ENCODE measurements at regions not wholly inside any gene's neighbourhood (a gene's known extent, or its start where the extent isn't known, plus 50 kb on each side); places are given as distances from the start of the nearest gene placed in this dataset.
"Not testable (repeated sequence)": the region's sequence is repeated elsewhere in the genome, so short reads cannot be mapped to it uniquely, and the experiment has no call there.

- ATAC-seq = no peak
- no peak overlapping the region for H3K4me2 ChIP-seq (ENCODE audit: low read length)
- H3K9me3 ChIP-seq (ENCODE audit: low read length) = no peaks in the 10 kb centered on the region
- H3F3A ChIP-seq (ENCODE audit: low read length, unreplicated experiment) = no peaks in the 10 kb centered on the region
- no peak overlapping the region for H3K4me3 ChIP-seq (ENCODE audit: low read length)
- CTCF ChIA-PET = no interaction called here
- TF ChIP-seq EZH2phosphoT487 (IDR thresholded peaks at IDR 0.05; ENCODE audit: borderline replicate concordance, low read length) = no peak
- no peaks in the 10 kb centered on the region for H3K36me3 ChIP-seq (ENCODE audit: low read depth, low read length)
- no peak overlapping the region for H3K9ac ChIP-seq (ENCODE audit: low read length)
- intact Hi-C loops (cut with micrococcal nuclease) = no loop called here
- peaks cover 6% of the 10 kb centered on the region for H3K4me1 ChIP-seq (ENCODE audit: insufficient read depth, low read length)
- no peaks in the 10 kb centered on the region for H3K79me2 ChIP-seq (ENCODE audit: low read length)
- POLR2A ChIA-PET (ENCODE audit: unreplicated experiment) = no interaction called here
- no peak overlapping the region for H2AFZ ChIP-seq (ENCODE audit: low read length)
- DNase-seq = no peak
- H3K27ac ChIP-seq (ENCODE audit: low read length) = no peak overlapping the region
- H4K20me1 ChIP-seq (ENCODE audit: low read length) = no peaks in the 10 kb centered on the region
- BruUV-seq (replicated peaks) = no TSS peak
- H3K9me2 ChIP-seq (replicated peaks; ENCODE audit: low read length) = no peaks in the 10 kb centered on the region
- no peaks in the 10 kb centered on the region for H3K27me3 ChIP-seq (ENCODE audit: low read length)
Measured at GRCh38 chr3:82558081-82558480, 796.6 kb upstream of the GBE1 start.

GRCh38 chr3:82556113-82556512 is 794.7 kb upstream of the GBE1 start:
- Histone ChIP-seq H3K9me3 (ENCODE audit: low read length) (no peaks in the 10 kb centered on the region), H3K4me2 (ENCODE audit: low read length) (no peak overlapping the region), H3K4me1 (ENCODE audit: insufficient read depth, low read length) (no peaks in the 10 kb centered on the region), H2AFZ (ENCODE audit: low read length) (no peak overlapping the region), H3K36me3 (ENCODE audit: low read depth, low read length) (no peaks in the 10 kb centered on the region), H3F3A (ENCODE audit: low read length, unreplicated experiment) (no peaks in the 10 kb centered on the region), H3K4me3 (ENCODE audit: low read length) (no peak overlapping the region), H4K20me1 (ENCODE audit: low read length) (no peaks in the 10 kb centered on the region), H3K79me2 (ENCODE audit: low read length) (no peaks in the 10 kb centered on the region), H3K9me2 (replicated peaks; ENCODE audit: low read length) (no peaks in the 10 kb centered on the region), H3K9ac (ENCODE audit: low read length) (no peak overlapping the region), H3K27ac (ENCODE audit: low read length) (no peak overlapping the region), H3K27me3 (ENCODE audit: low read length) (no peaks in the 10 kb centered on the region)
- ChIA-PET CTCF (no interaction called here), POLR2A (ENCODE audit: unreplicated experiment) (no interaction called here)
- DNase-seq (no peak), ATAC-seq (no peak)
- no TSS peak for BruUV-seq (replicated peaks)
- intact Hi-C loops (cut with micrococcal nuclease) = no loop called here
- TF ChIP-seq EZH2 (IDR thresholded peaks at IDR 0.05; ENCODE audit: low read length, unreplicated experiment) (no peak), CTCF (conservative IDR thresholded peaks at IDR 0.05; ENCODE audit: low read depth, low read length) (no peak)

GRCh38 chr3:82542556-82542955 is 781.1 kb upstream of the GBE1 start:
- H3K27ac ChIP-seq (ENCODE audit: low read length); H3K9me3 ChIP-seq (ENCODE audit: low read length); H3K4me1 ChIP-seq (ENCODE audit: insufficient read depth, low read length); ATAC-seq; H4K20me1 ChIP-seq (ENCODE audit: low read length); POLR2A ChIA-PET (ENCODE audit: unreplicated experiment); H3K27me3 ChIP-seq (ENCODE audit: low read length); H3K9me2 ChIP-seq (replicated peaks; ENCODE audit: low read length); BruUV-seq (replicated peaks); H3K4me3 ChIP-seq (ENCODE audit: low read length); DNase-seq; H3F3A ChIP-seq (ENCODE audit: low read length, unreplicated experiment); H3K79me2 ChIP-seq (ENCODE audit: low read length); H2AFZ ChIP-seq (ENCODE audit: low read length); H3K9ac ChIP-seq (ENCODE audit: low read length); CTCF ChIA-PET; H3K36me3 ChIP-seq (ENCODE audit: low read depth, low read length); intact Hi-C loops (cut with micrococcal nuclease); H3K4me2 ChIP-seq (ENCODE audit: low read length): not testable (repeated sequence)

GRCh38 chr3:82521657-82522056 is 760.2 kb upstream of the GBE1 start:
- Histone ChIP-seq H3F3A (ENCODE audit: low read length, unreplicated experiment) (no peaks in the 10 kb centered on the region), H2AFZ (ENCODE audit: low read length) (no peak overlapping the region), H3K27ac (ENCODE audit: low read length) (no peak overlapping the region), H3K9ac (ENCODE audit: low read length) (no peak overlapping the region), H3K9me2 (replicated peaks; ENCODE audit: low read length) (no peaks in the 10 kb centered on the region), H3K4me3 (ENCODE audit: low read length) (no peak overlapping the region), H3K9me3 (ENCODE audit: low read length) (no peaks in the 10 kb centered on the region), H3K79me2 (ENCODE audit: low read length) (no peaks in the 10 kb centered on the region), H3K36me3 (ENCODE audit: low read depth, low read length) (no peaks in the 10 kb centered on the region), H3K4me2 (ENCODE audit: low read length) (no peak overlapping the region), H3K27me3 (ENCODE audit: low read length) (no peaks in the 10 kb centered on the region), H3K4me1 (ENCODE audit: insufficient read depth, low read length) (no peaks in the 10 kb centered on the region), H4K20me1 (ENCODE audit: low read length) (no peaks in the 10 kb centered on the region)
- intact Hi-C loops (cut with micrococcal nuclease) = no loop called here
- BruUV-seq (replicated peaks) = no TSS peak
- ATAC-seq (no peak), DNase-seq (no peak)
- ChIA-PET CTCF (no interaction called here), POLR2A (ENCODE audit: unreplicated experiment) (no interaction called here)
- TF ChIP-seq EZH2phosphoT487 (IDR thresholded peaks at IDR 0.05; ENCODE audit: borderline replicate concordance, low read length) (no peak), CTCF (conservative IDR thresholded peaks at IDR 0.05; ENCODE audit: low read depth, low read length) (no peak), EZH2 (IDR thresholded peaks at IDR 0.05; ENCODE audit: low read length, unreplicated experiment) (no peak)

Data from PC-3 (cell line).